Lung (tissue), 11 donors: ENCODE measurements at regions not wholly inside any gene's neighbourhood (a gene's known extent, or its start where the extent isn't known, plus 50 kb on each side); places are given as distances from the start of the nearest gene placed in this dataset.

Experiments used
- ATAC-seq: fragments of 200-7000 bp; cut with Tn5 transposase; one replicate; pipeline ENCODE4 v1.9.1; 2020; ENCODE audit warnings: moderate number of reproducible peaks; ENCODE audit not compliant: insufficient read depth, low FRiP score
- DNase-seq, 3 donors: peaks; one replicate each; pipeline ENCODE4 v3.0.0-alpha.2; 2013 to 2017
- H3K27ac ChIP-seq, 2 donors: one replicate each; pipeline ENCODE4 v1.5.1; 2013; ENCODE audit warnings: mild to moderate bottlenecking in 2 of 2, moderate library complexity in 2 of 2, control low read depth in 1 of 2, inconsistent platforms in 1 of 2, low read depth in 1 of 2, low read length in 1 of 2
- H3K27me3 ChIP-seq, 3 donors: one replicate each; pipeline ENCODE4 v1.5.1; 2013; ENCODE audit warnings: low read length in 2 of 3; ENCODE audit not compliant: control insufficient read depth in 3 of 3, insufficient read depth in 3 of 3
- H3K36me3 ChIP-seq, 4 donors: one replicate each; pipeline ENCODE4 v1.5.1; 2013; ENCODE audit warnings: low read length in 4 of 4, mild to moderate bottlenecking in 1 of 4, moderate library complexity in 1 of 4; ENCODE audit not compliant: control insufficient read depth in 4 of 4, insufficient read depth in 4 of 4
- H3K4me1 ChIP-seq, 5 donors: one replicate each; pipeline ENCODE4 v1.5.1; 2013; ENCODE audit warnings: low read length in 5 of 5, mild to moderate bottlenecking in 2 of 5, moderate library complexity in 1 of 5; ENCODE audit not compliant: control insufficient read depth in 5 of 5, insufficient read depth in 5 of 5
- H3K4me3 ChIP-seq: one replicate; pipeline ENCODE4 v1.5.1; 2013; ENCODE audit warnings: mild to moderate bottlenecking, control low read depth, moderate library complexity
- H3K9ac ChIP-seq, 2 donors: one replicate each; pipeline ENCODE4 v1.5.1; 2013; ENCODE audit warnings: low read length in 2 of 2, control low read depth in 1 of 2; ENCODE audit not compliant: insufficient read depth in 1 of 2
- H3K9me3 ChIP-seq, 4 donors: one replicate each; pipeline ENCODE4 v1.5.1; 2013; ENCODE audit warnings: low read length in 3 of 4, mild to moderate bottlenecking in 1 of 4, moderate library complexity in 1 of 4; ENCODE audit not compliant: control insufficient read depth in 4 of 4, insufficient read depth in 3 of 4
- CTCF ChIP-seq: IDR thresholded peaks from 2 replicates; pipeline ENCODE4 v1.5.1; 2012; ENCODE audit warnings: mild to moderate bottlenecking; ENCODE audit errors: control extremely low read depth, extremely low read depth
- WGBS, 2 donors: extraction: QIAGEN DNeasy Blood & Tissue Kit; methylation state at CpG; one replicate each; pipeline ENCODE4 v1.1.7; 2013; 5-methylcytosine and 5-hydroxymethylcytosine counted together
- donor health status: control.
- donor health status: control.
- donor health status: Bipolar disorder and iron deficiency.
- donor health status: healthy.
- donor health status: DM: yes; HTN: yes; CAD: no.

GRCh38 chr16:13621639-13622038 is 298.3 kb upstream of the ERCC4 start:
- DNase-seq (no peak), ATAC-seq (no peak)
- no peaks in the 10 kb centered on the region for H3K4me1 ChIP-seq
- 71 to 74% methylated on average over 1 of the region's 1 CpG for WGBS, 2 donors
- no peak for TF ChIP-seq CTCF
- H3K9me3 ChIP-seq, result no peaks in the 10 kb centered on the region
- H3K27ac ChIP-seq, result no peak overlapping the region
- H3K36me3 ChIP-seq, result no peaks in the 10 kb centered on the region
- no peak overlapping the region for H3K9ac ChIP-seq
- no peaks in the 10 kb centered on the region for H3K27me3 ChIP-seq
- H3K4me3 ChIP-seq, result no peak overlapping the region

GRCh38 chr16:13628156-13628555 is 291.8 kb upstream of the ERCC4 start:
- H3K27me3 ChIP-seq, result no peaks in the 10 kb centered on the region
- H3K4me3 ChIP-seq, result no peak overlapping the region
- no peak overlapping the region for H3K27ac ChIP-seq
- no peaks in the 10 kb centered on the region for H3K4me1 ChIP-seq
- DNase-seq, result no peak
- peaks cover 0 to under 1% (median 0%) of the 10 kb centered on the region in 4 donors for H3K9me3 ChIP-seq
- H3K36me3 ChIP-seq, result no peaks in the 10 kb centered on the region
- ATAC-seq, result no peak
- no peak overlapping the region for H3K9ac ChIP-seq
- WGBS, 2 donors, result 81 to 92% methylated on average over 4 of the region's 4 CpGs
- no peak for TF ChIP-seq CTCF

- no peak overlapping the region for H3K9ac ChIP-seq
Observed at GRCh38 chr16:13629704-13630103, 290.2 kb upstream of the ERCC4 start.

More at GRCh38 chr16:13629704-13630103, 290.2 kb upstream of the ERCC4 start:
- Histone ChIP-seq H3K36me3 (no peaks in the 10 kb centered on the region), H3K27me3 (no peaks in the 10 kb centered on the region), H3K4me3 (no peak overlapping the region), H3K27ac (no peak overlapping the region), H3K9me3 (peaks cover 0 to 2% (median 0%) of the 10 kb centered on the region in 4 donors), H3K4me1 (no peaks in the 10 kb centered on the region)
- TF ChIP-seq CTCF, result no peak
- 71% methylated on average over 2 of the region's 2 CpGs for WGBS, 2 donors
- no peak for DNase-seq
- ATAC-seq, result no peak
